ENCODE measurements at regions not wholly inside any gene's neighbourhood (a gene's known extent, or its start where the extent isn't known, plus 50 kb on each side); places are given as distances from the start of the nearest gene placed in this dataset.
"Not testable (repeated sequence)": the region's sequence is repeated elsewhere in the genome, so short reads cannot be mapped to it uniquely, and the experiment has no call there.

GRCh38 chr3:177249203-177249602 lies 51.9 kb upstream of the TBL1XR1 start:
- no peak for DNase-seq

- DNase-seq, result no peak
Observed at GRCh38 chr3:177250151-177250550, 52.9 kb upstream of the TBL1XR1 start.

GRCh38 chr3:177251755-177252154 lies 54.5 kb upstream of the TBL1XR1 start:
- no peak for DNase-seq

GRCh38 chr3:177257006-177257405 lies 59.7 kb upstream of the TBL1XR1 start:
- DNase-seq, result no peak

GRCh38 chr3:177257625-177258024 lies 60.3 kb upstream of the TBL1XR1 start:
- no peak for DNase-seq

GRCh38 chr3:177262396-177262795 lies 65.1 kb upstream of the TBL1XR1 start:
- DNase-seq, result no peak

- DNase-seq, result no peak
Observed at GRCh38 chr3:177263615-177264368, 66.5 kb upstream of the TBL1XR1 start.

- not testable (repeated sequence) for DNase-seq
Observed at GRCh38 chr3:177271811-177272501, 74.7 kb upstream of the TBL1XR1 start.

- no peak for DNase-seq
Observed at GRCh38 chr3:177278016-177278415, 80.7 kb upstream of the TBL1XR1 start.

GRCh38 chr3:177279118-177279815 lies 82.0 kb upstream of the TBL1XR1 start:
- DNase-seq, result peak; percentile 38

- no peak for DNase-seq
Observed at GRCh38 chr3:177281292-177282118, 84.2 kb upstream of the TBL1XR1 start.

- DNase-seq, result no peak
Observed at GRCh38 chr3:177282119-177282655, 84.9 kb upstream of the TBL1XR1 start.

- DNase-seq, result no peak
Observed at GRCh38 chr3:177283983-177284382, 86.7 kb upstream of the TBL1XR1 start.

GRCh38 chr3:177284383-177284881 lies 87.2 kb upstream of the TBL1XR1 start:
- no peak for DNase-seq

GRCh38 chr3:177286034-177286433 lies 88.8 kb upstream of the TBL1XR1 start:
- DNase-seq, result peak; percentile 66

GRCh38 chr3:177287231-177287630 lies 89.9 kb upstream of the TBL1XR1 start:
- DNase-seq, result no peak

GRCh38 chr3:177290633-177291032 lies 93.4 kb upstream of the TBL1XR1 start:
- no peak for DNase-seq

GRCh38 chr3:177294221-177294620 lies 96.9 kb upstream of the TBL1XR1 start:
- DNase-seq, result no peak

GRCh38 chr3:177295116-177295515 lies 97.8 kb upstream of the TBL1XR1 start:
- DNase-seq, result no peak

GRCh38 chr3:177299250-177299649 lies 102.0 kb upstream of the TBL1XR1 start:
- no peak for DNase-seq

GRCh38 chr3:177300039-177300833 lies 103.0 kb upstream of the TBL1XR1 start:
- peak; percentile 100 for DNase-seq

GRCh38 chr3:177300842-177301241 lies 103.6 kb upstream of the TBL1XR1 start:
- DNase-seq, result peak; percentile 58
